DOHH2 (cell line): ENCODE measurements at regions not wholly inside any gene's neighbourhood (a gene's known extent, or its start where the extent isn't known, plus 50 kb on each side); places are given as distances from the start of the nearest gene placed in this dataset.
"Not testable (repeated sequence)": the region's sequence is repeated elsewhere in the genome, so short reads cannot be mapped to it uniquely, and the experiment has no call there.

Experiments used
- H3F3A ChIP-seq: fragments of 200-600 bp; sonication (generic), shearing (Covaris generic); 2 replicates; pipeline ENCODE4 v1.6.0; 2016; ENCODE audit warnings: antibody characterized with exemption, mild to moderate bottlenecking; ENCODE audit not compliant: control insufficient read depth, insufficient read depth
- H3K27ac ChIP-seq: fragments of 200-600 bp; sonication (generic); 2 replicates; pipeline ENCODE4 v1.5.1; 2014; ENCODE audit warnings: low read depth, mild to moderate bottlenecking, low read length, moderate library complexity
- H3K27me3 ChIP-seq: fragments of 200-600 bp; sonication (generic); 2 replicates; pipeline ENCODE4 v1.6.1; 2014; ENCODE audit warnings: mild to moderate bottlenecking, low read length, mixed read lengths; ENCODE audit not compliant: control insufficient read depth
- H3K36me3 ChIP-seq: fragments of 200-600 bp; sonication (generic); 2 replicates; pipeline ENCODE4 v1.6.1; 2014; ENCODE audit warnings: mild to moderate bottlenecking, low read length, moderate library complexity, mixed read lengths; ENCODE audit not compliant: control insufficient read depth
- H3K4me1 ChIP-seq: fragments of 200-600 bp; sonication (generic); 2 replicates; pipeline ENCODE4 v1.6.1; 2014; ENCODE audit warnings: mild to moderate bottlenecking, low read length, mixed read lengths; ENCODE audit not compliant: control insufficient read depth
- H3K4me2 ChIP-seq: fragments of 200-600 bp; sonication (generic); 2 replicates; pipeline ENCODE4 v1.6.0; 2014; ENCODE audit warnings: mild to moderate bottlenecking, low read length, moderate library complexity
- H3K4me3 ChIP-seq: fragments of 200-600 bp; sonication (generic); 2 replicates; pipeline ENCODE4 v1.5.1; 2014; ENCODE audit warnings: mild to moderate bottlenecking, low read length, mixed read lengths
- H3K79me2 ChIP-seq: fragments of 200-600 bp; sonication (generic); 2 replicates; pipeline ENCODE4 v1.6.1; 2014; ENCODE audit warnings: mild to moderate bottlenecking, low read length, mixed read lengths; ENCODE audit not compliant: control insufficient read depth
- H3K9me2 ChIP-seq: fragments of 200-600 bp; sonication (generic); replicated peaks from 2 replicates; pipeline ENCODE4 v1.6.1; 2014; ENCODE audit warnings: mild to moderate bottlenecking, low read length, mixed read lengths; ENCODE audit not compliant: control insufficient read depth
- H3K9me3 ChIP-seq: fragments of 200-600 bp; sonication (generic); 2 replicates; pipeline ENCODE4 v1.6.1; 2014; ENCODE audit warnings: antibody characterized with exemption, low read length, mixed read lengths; ENCODE audit not compliant: control insufficient read depth, insufficient read depth
- H4K20me1 ChIP-seq: fragments of 200-600 bp; sonication (generic); 2 replicates; pipeline ENCODE4 v1.6.0; 2014; ENCODE audit warnings: low read depth, mild to moderate bottlenecking, antibody characterized with exemption, low read length, moderate library complexity; ENCODE audit not compliant: control insufficient read depth, insufficient read depth
- EZH2phosphoT487 ChIP-seq: fragments of 200-600 bp; sonication (generic); IDR thresholded peaks from 2 replicates; pipeline ENCODE4 v1.6.1; 2017; ENCODE audit warnings: borderline replicate concordance, mild to moderate bottlenecking, antibody characterized with exemption, low read length, moderate library complexity, mixed read lengths
- TF ChIP-seq, protein P1 (sequence below): fragments of 200-600 bp; sonication (generic); IDR thresholded peaks from one replicate; pipeline ENCODE4 v1.5.1; 2014; ENCODE audit warnings: antibody characterized with exemption, mild to moderate bottlenecking, low read depth, low read length; ENCODE audit not compliant: poor library complexity, severe bottlenecking

DNA sequence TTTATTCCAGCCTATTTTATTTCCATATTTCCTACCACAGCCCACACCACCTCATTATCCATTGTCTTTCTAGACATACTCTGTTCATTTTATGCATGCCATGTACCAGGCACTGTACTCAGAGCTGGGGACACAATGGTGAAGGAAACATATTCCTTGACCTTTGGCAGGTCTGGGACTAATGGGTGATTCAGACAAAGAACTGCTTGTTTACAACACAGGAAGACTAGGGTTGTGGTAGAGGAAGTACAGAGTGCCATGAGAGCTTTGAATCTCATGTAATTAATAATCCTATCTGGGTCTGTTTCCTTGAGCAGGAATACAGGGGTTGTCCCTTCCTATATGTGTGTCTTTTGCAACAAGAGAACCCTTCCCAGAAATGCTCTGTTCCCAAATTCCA lies 75.1 kb upstream of the NUDT10 start:
- Histone ChIP-seq H3K27me3 (no peaks in the 10 kb centered on the region), H3K4me2 (no peak overlapping the region), H3K4me1 (no peaks in the 10 kb centered on the region), H3F3A (no peaks in the 10 kb centered on the region), H3K9me3 (no peaks in the 10 kb centered on the region), H3K4me3 (no peak overlapping the region), H3K79me2 (no peaks in the 10 kb centered on the region), H3K27ac (no peak overlapping the region), H3K36me3 (no peaks in the 10 kb centered on the region), H3K9me2 (no peaks in the 10 kb centered on the region), H4K20me1 (no peaks in the 10 kb centered on the region)
- no peak for TF ChIP-seq EZH2phosphoT487
- TF ChIP-seq, protein P1, sequence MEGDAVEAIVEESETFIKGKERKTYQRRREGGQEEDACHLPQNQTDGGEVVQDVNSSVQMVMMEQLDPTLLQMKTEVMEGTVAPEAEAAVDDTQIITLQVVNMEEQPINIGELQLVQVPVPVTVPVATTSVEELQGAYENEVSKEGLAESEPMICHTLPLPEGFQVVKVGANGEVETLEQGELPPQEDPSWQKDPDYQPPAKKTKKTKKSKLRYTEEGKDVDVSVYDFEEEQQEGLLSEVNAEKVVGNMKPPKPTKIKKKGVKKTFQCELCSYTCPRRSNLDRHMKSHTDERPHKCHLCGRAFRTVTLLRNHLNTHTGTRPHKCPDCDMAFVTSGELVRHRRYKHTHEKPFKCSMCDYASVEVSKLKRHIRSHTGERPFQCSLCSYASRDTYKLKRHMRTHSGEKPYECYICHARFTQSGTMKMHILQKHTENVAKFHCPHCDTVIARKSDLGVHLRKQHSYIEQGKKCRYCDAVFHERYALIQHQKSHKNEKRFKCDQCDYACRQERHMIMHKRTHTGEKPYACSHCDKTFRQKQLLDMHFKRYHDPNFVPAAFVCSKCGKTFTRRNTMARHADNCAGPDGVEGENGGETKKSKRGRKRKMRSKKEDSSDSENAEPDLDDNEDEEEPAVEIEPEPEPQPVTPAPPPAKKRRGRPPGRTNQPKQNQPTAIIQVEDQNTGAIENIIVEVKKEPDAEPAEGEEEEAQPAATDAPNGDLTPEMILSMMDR = no peak

DNA sequence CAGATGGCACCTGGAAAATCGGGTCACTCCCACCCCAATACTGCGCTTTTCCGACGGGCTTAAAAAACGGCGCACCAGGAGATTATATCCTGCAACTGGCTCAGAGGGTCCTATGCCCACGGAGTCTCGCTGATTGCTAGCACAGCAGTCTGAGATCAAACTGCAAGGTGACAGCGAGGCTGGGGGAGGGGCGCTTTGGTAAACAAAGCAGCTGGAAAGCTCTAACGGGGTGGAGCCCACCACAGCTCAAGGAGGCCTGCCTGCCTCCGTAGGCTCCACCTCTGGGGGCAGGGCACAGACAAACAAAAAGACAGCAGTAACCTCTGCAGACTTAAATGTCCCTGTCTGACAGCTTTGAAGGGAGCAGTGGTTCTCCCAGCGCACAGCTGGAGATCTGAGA lies 70.4 kb upstream of the NUDT10 start:
- not testable (repeated sequence) for H3F3A ChIP-seq, H3K4me2 ChIP-seq, H3K79me2 ChIP-seq, H3K27me3 ChIP-seq, H3K4me3 ChIP-seq, H3K9me2 ChIP-seq, H3K9me3 ChIP-seq, H3K4me1 ChIP-seq, H3K27ac ChIP-seq, H4K20me1 ChIP-seq, H3K36me3 ChIP-seq

DNA sequence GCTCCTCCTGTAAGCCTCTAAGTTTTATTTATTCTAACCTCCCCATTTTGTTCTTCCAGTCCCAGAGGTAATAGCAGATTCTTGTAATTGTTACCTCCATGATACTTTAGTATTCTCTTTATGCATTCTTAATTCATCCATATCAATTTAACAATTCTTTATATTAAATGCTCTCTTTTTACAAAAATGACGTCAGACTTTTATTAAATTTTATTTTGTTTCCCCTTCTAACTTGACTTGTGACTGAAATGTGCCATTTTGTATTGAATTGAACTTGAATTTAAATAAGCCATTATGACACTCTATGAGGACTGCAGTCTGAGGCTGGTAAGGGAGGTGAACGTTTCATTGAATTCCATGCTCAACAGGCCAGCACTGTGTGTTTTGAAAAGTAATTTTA lies 60.0 kb upstream of the NUDT10 start:
- no peaks in the 10 kb centered on the region for H3K9me3 ChIP-seq
- no peaks in the 10 kb centered on the region for H4K20me1 ChIP-seq
- H3K9me2 ChIP-seq = no peaks in the 10 kb centered on the region
- H3K79me2 ChIP-seq = no peaks in the 10 kb centered on the region
- no peaks in the 10 kb centered on the region for H3K4me1 ChIP-seq
- no peak overlapping the region for H3K4me3 ChIP-seq
- no peaks in the 10 kb centered on the region for H3K36me3 ChIP-seq
- H3F3A ChIP-seq = no peaks in the 10 kb centered on the region
- TF ChIP-seq, protein P1 = no peak
- no peak for TF ChIP-seq EZH2phosphoT487
- no peaks in the 10 kb centered on the region for H3K27me3 ChIP-seq
- no peak overlapping the region for H3K4me2 ChIP-seq
- no peak overlapping the region for H3K27ac ChIP-seq

DNA sequence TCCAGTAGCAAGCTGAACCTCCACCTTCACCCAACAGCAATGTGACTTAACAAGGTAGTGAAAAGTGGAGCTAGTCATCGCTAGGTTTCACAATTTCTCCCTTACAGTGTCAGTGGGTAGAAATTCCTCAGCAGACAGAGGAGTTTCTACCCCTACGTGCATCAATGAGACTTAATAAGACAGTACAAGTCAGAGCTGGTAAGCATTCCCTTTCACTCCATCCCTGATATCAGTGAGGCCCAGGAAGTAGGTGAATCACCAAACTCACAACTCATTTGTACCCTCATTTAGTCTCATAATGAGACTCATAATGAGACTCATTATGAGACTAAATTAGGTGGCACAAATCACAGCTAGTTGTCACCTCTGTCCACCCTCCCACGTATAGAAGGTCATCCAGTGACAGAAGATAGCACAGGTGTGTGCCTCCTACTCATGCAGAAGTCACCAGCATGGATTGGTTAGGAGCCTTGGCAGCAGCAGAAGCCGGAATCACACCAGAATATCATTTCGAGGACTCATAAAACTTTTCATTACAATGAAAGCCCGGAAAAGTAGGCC lies 50.8 kb upstream of the NUDT10 start:
- Histone ChIP-seq H3K27ac (no peak overlapping the region), H3K9me3 (no peaks in the 10 kb centered on the region), H3K4me1 (no peaks in the 10 kb centered on the region), H3K79me2 (no peaks in the 10 kb centered on the region), H3K4me3 (no peak overlapping the region), H3K36me3 (no peaks in the 10 kb centered on the region), H4K20me1 (no peaks in the 10 kb centered on the region), H3K27me3 (no peaks in the 10 kb centered on the region), H3K9me2 (no peaks in the 10 kb centered on the region), H3K4me2 (no peak overlapping the region), H3F3A (no peaks in the 10 kb centered on the region)
- TF ChIP-seq EZH2phosphoT487 = no peak
- TF ChIP-seq, protein P1 = no peak
